GM10266 (cell line): ENCODE measurements at regions not wholly inside any gene's neighbourhood (a gene's known extent, or its start where the extent isn't known, plus 50 kb on each side); places are given as distances from the start of the nearest gene placed in this dataset.

Experiments used
- DNase-seq: peaks from one replicate; pipeline ENCODE4 v3.0.0; 2012; ENCODE audit errors: extremely low spot score
- TF ChIP-seq, protein P1 (sequence below): IDR thresholded peaks from 2 replicates; pipeline ENCODE4 v1.5.1; 2012; ENCODE audit warnings: mild to moderate bottlenecking, low read depth; ENCODE audit not compliant: control insufficient read depth, insufficient read depth; ENCODE audit errors: missing control alignments

DNA sequence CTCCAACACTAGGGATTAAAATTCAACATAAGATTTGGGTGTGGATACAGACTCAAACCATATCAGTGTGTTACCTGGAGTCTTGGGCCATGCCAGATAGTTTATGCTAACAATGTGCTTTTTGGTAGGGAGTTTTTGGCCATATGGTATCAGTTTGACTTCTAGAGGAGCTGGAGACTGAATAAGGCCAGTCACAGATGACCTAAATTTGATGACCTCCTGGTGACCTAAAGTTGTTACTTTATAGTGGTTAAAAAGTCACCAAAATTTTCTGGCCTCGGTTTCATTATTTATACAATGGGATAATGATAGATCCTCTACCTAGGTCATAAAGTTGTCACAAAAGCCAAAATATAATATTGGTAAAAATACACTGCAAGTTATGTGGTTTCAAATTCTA lies 877.1 kb downstream of the RAPGEF2 start:
- TF ChIP-seq, protein P1, sequence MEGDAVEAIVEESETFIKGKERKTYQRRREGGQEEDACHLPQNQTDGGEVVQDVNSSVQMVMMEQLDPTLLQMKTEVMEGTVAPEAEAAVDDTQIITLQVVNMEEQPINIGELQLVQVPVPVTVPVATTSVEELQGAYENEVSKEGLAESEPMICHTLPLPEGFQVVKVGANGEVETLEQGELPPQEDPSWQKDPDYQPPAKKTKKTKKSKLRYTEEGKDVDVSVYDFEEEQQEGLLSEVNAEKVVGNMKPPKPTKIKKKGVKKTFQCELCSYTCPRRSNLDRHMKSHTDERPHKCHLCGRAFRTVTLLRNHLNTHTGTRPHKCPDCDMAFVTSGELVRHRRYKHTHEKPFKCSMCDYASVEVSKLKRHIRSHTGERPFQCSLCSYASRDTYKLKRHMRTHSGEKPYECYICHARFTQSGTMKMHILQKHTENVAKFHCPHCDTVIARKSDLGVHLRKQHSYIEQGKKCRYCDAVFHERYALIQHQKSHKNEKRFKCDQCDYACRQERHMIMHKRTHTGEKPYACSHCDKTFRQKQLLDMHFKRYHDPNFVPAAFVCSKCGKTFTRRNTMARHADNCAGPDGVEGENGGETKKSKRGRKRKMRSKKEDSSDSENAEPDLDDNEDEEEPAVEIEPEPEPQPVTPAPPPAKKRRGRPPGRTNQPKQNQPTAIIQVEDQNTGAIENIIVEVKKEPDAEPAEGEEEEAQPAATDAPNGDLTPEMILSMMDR: no peak
- no peak for DNase-seq

DNA sequence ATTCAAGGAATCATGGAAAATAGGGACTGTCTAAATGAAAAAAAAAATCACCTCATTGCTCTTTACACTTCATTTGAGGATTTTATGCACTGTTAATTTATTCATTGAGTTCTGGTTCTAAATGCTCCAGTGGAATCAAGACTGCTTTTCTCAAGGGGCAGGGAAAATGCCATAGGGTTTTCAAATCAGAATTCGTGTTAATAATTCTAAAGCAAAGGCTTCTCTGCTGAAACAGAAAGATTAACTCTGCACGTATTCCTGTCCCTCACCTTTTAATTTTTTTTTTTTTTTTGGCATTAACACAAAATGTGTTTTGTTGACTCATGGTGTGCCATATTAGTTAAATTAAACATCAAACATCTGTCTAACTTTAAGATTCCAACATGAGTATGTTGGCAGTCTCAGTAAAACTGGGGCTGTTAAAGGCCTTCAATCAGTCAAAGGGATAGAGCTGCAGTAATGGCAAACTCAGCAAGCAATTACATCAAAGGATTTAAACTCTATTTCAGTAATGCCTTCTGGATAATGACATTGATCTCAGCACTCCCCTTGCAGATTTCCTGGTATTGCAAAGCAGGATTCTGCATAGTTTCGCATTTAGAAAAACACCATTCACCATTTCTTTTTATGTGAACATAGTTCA lies 878.1 kb downstream of the RAPGEF2 start:
- TF ChIP-seq, protein P1: no peak
- DNase-seq: no peak

DNA sequence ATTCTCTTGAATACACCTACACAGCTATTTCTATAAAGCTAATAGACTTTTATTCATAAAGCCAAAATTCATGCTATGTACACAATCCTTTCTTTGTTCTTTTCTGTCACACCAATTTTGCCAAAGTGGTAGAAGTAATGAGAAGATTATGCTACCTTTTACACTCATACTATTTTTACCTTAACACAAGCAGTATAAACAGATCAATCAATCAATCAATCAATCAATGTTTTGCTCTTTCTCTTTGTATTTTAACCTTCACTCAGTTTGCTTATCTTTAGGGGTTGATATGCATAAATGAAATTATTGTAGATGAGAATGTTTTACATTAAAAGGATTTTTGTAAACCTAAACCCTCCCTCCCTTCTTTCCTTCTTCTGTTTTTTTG lies 878.6 kb downstream of the RAPGEF2 start:
- no peak for DNase-seq
- TF ChIP-seq, protein P1: no peak

DNA sequence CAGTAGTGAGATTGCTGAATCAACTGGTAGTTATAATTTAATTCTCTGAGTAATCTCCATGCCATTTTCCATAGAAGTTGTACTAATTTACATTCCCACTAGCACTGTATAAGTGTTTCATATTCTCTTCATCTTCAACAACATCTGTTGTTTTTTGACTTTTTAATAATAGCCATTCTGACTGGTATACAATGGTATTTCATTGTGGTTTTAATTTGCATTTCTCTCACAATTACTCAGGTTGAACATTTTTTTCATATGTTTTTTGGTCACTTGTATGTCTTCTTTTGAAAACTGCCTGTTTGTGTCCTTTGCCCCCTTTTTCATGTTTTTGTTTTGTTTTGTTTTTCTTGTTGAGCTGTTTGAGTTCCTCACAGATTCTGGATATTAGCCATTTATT lies 880.2 kb downstream of the RAPGEF2 start:
- TF ChIP-seq, protein P1: no peak
- no peak for DNase-seq

DNA sequence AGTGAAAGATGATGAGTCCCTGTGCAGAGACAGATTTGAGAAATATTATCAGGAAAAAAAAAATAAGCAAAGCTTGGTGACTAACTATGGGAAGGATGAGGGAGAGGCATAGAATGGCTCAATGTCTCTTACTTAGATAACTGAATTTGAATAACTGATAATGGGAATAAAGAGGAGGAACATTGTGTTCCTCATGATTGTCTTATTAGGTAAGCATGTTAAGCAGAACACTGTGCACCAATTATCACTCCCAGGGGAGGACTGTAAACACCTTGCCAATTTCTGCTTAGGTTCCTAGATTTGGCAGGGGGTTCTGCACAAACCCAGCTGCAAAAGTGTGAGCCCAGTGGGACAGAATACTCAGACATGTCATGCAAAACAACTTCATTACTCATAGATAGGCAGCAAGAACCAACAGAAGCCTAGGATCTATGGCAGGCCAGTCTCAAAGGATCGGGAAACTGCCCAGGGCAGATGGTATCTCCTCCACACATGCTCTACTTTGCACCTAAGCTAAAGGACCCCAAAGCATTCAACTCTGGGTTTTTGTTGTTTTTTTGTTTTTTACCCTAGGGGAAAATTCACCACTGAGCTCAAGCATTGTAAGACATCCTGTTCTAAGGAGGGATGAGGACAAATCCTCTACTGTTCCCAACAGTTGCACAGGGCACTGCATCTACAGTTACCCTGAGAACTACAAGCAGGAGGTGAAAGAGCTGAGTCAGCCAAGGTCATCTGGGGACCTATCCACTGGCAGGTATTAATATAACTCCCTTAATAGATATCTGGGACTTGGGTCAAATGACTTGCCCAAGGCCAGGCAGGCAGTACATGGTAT lies 907.0 kb downstream of the RAPGEF2 start:
- no peak for DNase-seq
- TF ChIP-seq, protein P1: no peak

DNA sequence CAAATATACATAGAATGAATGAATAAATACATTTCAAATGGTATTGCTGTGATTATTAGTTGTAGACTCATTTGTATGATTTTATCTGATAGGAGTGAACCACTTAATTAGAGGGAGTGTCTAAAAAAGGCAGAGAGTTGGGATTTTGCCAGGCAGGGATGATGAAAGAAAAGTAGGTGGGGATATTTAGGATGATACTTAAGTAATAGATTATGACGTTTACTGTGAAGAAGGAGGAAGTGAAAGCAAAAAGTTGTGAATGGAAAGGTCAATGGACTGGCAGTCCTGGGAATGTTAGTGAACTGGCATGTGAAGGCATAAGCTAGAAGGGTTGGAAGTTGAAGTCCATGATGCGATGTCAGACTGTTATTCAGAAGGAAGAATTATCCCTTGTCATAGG lies 917.1 kb downstream of the RAPGEF2 start:
- TF ChIP-seq, protein P1: no peak
- no peak for DNase-seq

DNA sequence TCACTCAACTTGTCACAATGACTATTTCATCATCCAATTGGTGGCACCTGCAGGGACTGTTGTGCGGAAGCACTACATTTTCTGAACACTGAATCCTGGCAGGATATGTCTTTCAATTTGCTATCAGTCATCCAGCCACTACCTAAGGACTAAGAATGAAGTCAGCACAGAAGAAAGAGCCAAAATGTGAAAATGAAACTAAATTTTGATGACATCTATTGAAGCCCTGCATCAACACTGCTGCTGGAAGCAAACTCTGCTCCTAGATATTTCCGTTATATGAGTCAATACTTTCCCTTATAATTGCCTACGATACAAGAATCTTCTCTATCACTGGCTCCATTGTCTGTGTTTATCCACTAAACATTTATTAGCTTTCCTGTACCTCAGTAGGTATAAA lies 917.9 kb downstream of the RAPGEF2 start:
- DNase-seq: no peak
- TF ChIP-seq, protein P1: no peak
